C4-2B (cell line): ENCODE measurements at regions not wholly inside any gene's neighbourhood (a gene's known extent, or its start where the extent isn't known, plus 50 kb on each side); places are given as distances from the start of the nearest gene placed in this dataset.

Experiments
- CTCF ChIP-seq: fragments of 450-650 bp; conservative IDR thresholded peaks from 2 replicates; pipeline ENCODE4 v1.5.1; 2017; ENCODE audit warnings: mild to moderate bottlenecking
- ZFX ChIP-seq: fragments of 450-650 bp; IDR thresholded peaks from 2 replicates; pipeline ENCODE4 v1.6.1; 2017

DNA sequence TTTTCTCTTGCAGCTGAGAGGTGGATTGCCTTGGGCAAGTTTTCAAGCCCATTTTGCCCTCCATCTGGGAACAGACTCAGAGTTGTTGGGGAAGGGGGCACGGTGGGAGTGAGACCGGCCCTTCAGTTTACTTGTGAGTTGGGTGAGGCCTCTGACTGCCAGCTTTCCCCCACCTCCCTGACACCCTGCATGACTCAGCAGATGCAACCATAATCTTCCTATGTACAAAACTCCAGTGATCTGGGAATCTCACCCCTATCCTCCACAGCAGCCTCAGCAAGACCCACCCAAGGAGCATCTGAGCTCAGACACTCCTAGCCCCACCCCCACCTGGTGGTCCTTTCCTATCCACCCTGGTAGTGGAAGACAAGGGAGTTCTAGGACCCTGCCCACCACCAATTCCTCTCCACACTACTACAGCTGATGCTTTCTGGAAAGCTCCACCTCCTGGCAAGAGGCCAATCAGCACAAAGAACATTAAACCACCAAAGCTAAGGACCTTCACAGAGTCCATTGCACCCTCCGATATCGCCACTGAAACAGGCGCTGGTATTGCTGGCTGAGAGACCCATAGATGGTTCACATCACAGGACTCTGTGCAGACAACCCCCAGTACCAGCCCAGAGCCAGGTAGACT lies 99.4 kb upstream of the STK26 start:
- TF ChIP-seq CTCF (no peak), ZFX (no peak)
